ENCODE measurements at regions not wholly inside any gene's neighbourhood (a gene's known extent, or its start where the extent isn't known, plus 50 kb on each side); places are given as distances from the start of the nearest gene placed in this dataset.

DNA sequence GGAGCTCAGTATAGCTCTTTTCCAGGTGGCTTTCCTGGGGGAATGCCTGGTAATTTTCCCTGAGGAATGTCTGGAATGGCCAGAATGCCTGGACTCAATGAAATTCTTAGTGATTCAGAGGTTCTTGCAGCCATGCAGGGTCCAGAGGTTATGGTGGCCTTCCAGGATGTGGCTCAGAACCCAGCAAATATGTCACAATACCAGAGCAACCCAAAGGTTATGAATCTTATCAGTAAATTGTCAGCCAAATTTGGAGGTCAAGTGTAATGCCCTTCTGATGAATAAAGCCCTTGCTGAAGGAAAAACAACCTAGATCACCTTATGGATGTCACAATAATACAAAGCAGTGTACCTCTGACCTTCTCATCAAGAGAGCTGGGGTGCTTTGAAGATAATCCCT is 100.3 kb downstream of the TMEM167A start (continued):
- TF ChIP-seq, protein P1, sequence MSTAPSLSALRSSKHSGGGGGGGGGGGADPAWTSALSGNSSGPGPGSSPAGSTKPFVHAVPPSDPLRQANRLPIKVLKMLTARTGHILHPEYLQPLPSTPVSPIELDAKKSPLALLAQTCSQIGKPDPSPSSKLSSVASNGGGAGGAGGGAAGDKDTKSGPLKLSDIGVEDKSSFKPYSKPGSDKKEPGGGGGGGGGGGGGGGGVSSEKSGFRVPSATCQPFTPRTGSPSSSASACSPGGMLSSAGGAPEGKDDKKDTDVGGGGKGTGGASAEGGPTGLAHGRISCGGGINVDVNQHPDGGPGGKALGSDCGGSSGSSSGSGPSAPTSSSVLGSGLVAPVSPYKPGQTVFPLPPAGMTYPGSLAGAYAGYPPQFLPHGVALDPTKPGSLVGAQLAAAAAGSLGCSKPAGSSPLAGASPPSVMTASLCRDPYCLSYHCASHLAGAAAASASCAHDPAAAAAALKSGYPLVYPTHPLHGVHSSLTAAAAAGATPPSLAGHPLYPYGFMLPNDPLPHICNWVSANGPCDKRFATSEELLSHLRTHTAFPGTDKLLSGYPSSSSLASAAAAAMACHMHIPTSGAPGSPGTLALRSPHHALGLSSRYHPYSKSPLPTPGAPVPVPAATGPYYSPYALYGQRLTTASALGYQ (CRISPR knock-in tag; IDR thresholded peaks at IDR 0.05): peak; percentile 90
- TF ChIP-seq KDM3A (CRISPR knock-in tag; IDR thresholded peaks at IDR 0.05; ENCODE audit: low read depth) (0 out of 2 replicates have a peak, but pooled peaks have one; percentile 27), HHEX (CRISPR knock-in tag; IDR thresholded peaks at IDR 0.05) (0 out of 2 replicates have a peak, but pooled peaks have one; percentile 22), ZBED4 (CRISPR knock-in tag; IDR thresholded peaks at IDR 0.05; ENCODE audit: borderline replicate concordance) (peak; percentile 71; the same call in 1 of the 2 replicates), NKX3-1 (CRISPR knock-in tag; IDR thresholded peaks at IDR 0.05) (0 out of 2 replicates have a peak, but pooled peaks have one; percentile 57), FOSL2 (CRISPR knock-in tag; IDR thresholded peaks at IDR 0.05) (peak; percentile 97), FOXA3 (CRISPR knock-in tag; IDR thresholded peaks at IDR 0.05) (peak; percentile 88), ZNF629 (CRISPR knock-in tag; conservative IDR thresholded peaks at IDR 0.05) (0 out of 2 replicates have a peak, but pooled peaks have one; percentile 15), HNF4A (CRISPR knock-in tag; IDR thresholded peaks at IDR 0.05) (peak; percentile 97), ETV5 (CRISPR knock-in tag; IDR thresholded peaks at IDR 0.05; ENCODE audit: borderline replicate concordance) (peak; percentile 83), TP53 (CRISPR knock-in tag; conservative IDR thresholded peaks at IDR 0.05) (0 out of 2 replicates have a peak, but pooled peaks have one; percentile 68), MED8 (CRISPR knock-in tag; IDR thresholded peaks at IDR 0.05; ENCODE audit: insufficient replicate concordance) (peak; percentile 49), NR2F2 (IDR thresholded peaks at IDR 0.05; ENCODE audit: borderline replicate concordance, low read depth) (peak; percentile 93), DPF2 (CRISPR knock-in tag; IDR thresholded peaks at IDR 0.05; ENCODE audit: borderline replicate concordance, low read depth) (peak; percentile 83)
- TF ChIP-seq, protein P2, sequence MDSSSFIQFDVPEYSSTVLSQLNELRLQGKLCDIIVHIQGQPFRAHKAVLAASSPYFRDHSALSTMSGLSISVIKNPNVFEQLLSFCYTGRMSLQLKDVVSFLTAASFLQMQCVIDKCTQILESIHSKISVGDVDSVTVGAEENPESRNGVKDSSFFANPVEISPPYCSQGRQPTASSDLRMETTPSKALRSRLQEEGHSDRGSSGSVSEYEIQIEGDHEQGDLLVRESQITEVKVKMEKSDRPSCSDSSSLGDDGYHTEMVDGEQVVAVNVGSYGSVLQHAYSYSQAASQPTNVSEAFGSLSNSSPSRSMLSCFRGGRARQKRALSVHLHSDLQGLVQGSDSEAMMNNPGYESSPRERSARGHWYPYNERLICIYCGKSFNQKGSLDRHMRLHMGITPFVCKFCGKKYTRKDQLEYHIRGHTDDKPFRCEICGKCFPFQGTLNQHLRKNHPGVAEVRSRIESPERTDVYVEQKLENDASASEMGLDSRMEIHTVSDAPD (CRISPR knock-in tag; IDR thresholded peaks at IDR 0.05): peak; percentile 72; the same call in 1 of the 2 replicates
- TF ChIP-seq, protein P3, sequence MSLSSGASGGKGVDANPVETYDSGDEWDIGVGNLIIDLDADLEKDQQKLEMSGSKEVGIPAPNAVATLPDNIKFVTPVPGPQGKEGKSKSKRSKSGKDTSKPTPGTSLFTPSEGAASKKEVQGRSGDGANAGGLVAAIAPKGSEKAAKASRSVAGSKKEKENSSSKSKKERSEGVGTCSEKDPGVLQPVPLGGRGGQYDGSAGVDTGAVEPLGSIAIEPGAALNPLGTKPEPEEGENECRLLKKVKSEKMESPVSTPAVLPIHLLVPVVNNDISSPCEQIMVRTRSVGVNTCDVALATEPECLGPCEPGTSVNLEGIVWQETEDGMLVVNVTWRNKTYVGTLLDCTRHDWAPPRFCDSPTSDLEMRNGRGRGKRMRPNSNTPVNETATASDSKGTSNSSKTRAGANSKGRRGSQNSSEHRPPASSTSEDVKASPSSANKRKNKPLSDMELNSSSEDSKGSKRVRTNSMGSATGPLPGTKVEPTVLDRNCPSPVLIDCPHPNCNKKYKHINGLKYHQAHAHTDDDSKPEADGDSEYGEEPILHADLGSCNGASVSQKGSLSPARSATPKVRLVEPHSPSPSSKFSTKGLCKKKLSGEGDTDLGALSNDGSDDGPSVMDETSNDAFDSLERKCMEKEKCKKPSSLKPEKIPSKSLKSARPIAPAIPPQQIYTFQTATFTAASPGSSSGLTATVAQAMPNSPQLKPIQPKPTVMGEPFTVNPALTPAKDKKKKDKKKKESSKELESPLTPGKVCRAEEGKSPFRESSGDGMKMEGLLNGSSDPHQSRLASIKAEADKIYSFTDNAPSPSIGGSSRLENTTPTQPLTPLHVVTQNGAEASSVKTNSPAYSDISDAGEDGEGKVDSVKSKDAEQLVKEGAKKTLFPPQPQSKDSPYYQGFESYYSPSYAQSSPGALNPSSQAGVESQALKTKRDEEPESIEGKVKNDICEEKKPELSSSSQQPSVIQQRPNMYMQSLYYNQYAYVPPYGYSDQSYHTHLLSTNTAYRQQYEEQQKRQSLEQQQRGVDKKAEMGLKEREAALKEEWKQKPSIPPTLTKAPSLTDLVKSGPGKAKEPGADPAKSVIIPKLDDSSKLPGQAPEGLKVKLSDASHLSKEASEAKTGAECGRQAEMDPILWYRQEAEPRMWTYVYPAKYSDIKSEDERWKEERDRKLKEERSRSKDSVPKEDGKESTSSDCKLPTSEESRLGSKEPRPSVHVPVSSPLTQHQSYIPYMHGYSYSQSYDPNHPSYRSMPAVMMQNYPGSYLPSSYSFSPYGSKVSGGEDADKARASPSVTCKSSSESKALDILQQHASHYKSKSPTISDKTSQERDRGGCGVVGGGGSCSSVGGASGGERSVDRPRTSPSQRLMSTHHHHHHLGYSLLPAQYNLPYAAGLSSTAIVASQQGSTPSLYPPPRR (CRISPR knock-in tag; IDR thresholded peaks at IDR 0.05; ENCODE audit: borderline replicate concordance): peak; percentile 84
- TF ChIP-seq, protein P4, sequence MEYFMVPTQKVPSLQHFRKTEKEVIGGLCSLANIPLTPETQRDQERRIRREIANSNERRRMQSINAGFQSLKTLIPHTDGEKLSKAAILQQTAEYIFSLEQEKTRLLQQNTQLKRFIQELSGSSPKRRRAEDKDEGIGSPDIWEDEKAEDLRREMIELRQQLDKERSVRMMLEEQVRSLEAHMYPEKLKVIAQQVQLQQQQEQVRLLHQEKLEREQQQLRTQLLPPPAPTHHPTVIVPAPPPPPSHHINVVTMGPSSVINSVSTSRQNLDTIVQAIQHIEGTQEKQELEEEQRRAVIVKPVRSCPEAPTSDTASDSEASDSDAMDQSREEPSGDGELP (IDR thresholded peaks at IDR 0.05; ENCODE audit: borderline replicate concordance, low read depth): peak; percentile 55; the same call in 1 of the 2 replicates

All from HepG2 (cell line).